HG02885 (cell line): ENCODE measurements at regions not wholly inside any gene's neighbourhood (a gene's known extent, or its start where the extent isn't known, plus 50 kb on each side); places are given as distances from the start of the nearest gene placed in this dataset.
"Not testable (repeated sequence)": the region's sequence is repeated elsewhere in the genome, so short reads cannot be mapped to it uniquely, and the experiment has no call there.

Experiments used
- ATAC-seq: cut with Tn5 transposase; IDR thresholded peaks from one replicate; pipeline ENCODE4 v1.9.1; 2021; ENCODE audit warnings: mild to moderate bottlenecking; ENCODE audit not compliant: unreplicated experiment, poor library complexity

GRCh38 chr3:127520993-127521392, 69.5 kb downstream of the TPRA1 start:
- no peak for ATAC-seq

DNA sequence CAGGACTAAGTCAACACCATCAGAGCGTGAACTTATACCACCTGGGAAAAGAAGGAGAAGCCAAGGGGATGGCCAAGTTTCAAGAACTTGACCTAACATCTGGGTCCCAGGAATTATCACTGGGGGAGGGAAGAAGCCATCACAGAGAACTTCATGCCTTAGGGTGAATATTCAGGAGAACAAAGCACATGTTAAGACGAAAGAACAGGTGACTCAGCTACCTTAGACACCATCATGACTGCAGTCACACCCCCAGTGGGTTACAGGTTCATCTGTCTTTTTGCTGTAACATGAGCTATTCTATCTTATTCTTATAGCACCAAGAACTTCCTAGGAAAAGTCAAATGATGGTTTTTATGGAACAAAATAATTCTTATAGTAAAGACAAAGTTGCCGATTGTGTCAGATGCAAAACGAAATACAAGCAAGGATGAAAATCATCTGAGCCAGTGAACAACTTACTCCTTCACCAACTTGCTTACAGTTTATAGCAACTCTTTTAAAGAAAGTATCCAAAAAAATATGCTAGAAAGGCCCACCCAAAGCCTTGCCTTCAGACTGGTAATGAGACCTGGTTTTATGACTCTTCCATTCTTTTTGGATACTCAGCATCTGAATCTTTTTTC, 72.0 kb downstream of the TPRA1 start:
- ATAC-seq, result no peak

DNA sequence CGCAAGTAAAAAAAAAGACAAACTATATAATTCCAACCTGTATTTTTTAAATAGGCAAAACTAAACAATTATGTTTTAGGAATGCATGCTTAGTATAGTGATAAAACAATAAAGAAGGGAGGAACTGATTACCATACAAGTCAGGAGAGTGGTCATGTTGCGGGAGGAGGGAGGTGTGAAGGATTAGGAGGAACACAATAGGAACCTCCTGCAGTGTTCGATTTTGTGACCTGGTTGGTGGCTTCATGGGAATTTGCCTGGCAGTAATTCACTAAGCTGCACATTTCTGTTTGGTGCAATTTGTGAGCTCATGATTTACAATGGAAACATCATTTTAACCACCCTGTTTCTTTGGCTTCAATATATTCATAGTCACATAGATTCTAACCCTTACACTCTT, 78.3 kb downstream of the TPRA1 start:
- ATAC-seq, result no peak

GRCh38 chr3:127501177-127501576, 89.4 kb downstream of the TPRA1 start:
- no peak for ATAC-seq

DNA sequence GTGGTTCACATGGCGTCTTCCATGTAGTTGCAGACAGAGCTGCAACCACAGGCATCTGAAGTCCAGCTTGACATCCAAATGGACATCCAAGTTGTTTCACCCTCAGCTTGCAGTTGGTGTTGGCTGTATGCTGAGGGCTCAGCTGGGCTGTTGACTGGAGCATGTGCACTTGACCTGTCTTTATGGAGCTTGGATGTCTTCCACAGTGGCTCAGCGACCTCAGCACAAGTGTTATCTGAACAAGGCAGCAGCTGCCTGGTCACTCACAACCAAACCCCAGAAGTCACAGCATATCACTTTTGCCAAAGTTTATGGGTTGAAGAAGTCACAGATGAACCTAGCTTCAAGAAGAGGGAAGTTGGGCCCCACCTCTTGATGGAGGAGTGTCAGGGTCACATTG, 92.9 kb downstream of the TPRA1 start:
- ATAC-seq, result no peak

DNA sequence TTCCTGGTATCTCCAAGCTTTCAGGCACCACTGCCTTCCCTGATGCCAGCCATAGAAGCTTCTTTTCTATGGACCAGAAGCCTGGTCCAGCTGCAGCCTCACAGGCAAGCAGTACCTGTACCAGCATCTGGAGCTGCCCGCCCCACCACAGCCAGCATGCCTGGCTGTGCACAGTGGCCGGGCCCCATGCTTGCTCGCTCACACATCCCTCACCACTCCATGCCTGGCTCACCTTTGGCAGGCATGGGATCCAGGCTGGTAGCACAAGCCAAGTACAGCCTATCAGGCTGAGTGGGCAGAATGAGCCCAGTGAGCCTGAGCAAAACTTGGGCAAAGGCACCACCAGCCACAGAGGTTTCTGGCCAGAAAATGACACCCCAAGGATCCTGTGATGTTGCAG, 93.4 kb downstream of the TPRA1 start:
- no peak for ATAC-seq

DNA sequence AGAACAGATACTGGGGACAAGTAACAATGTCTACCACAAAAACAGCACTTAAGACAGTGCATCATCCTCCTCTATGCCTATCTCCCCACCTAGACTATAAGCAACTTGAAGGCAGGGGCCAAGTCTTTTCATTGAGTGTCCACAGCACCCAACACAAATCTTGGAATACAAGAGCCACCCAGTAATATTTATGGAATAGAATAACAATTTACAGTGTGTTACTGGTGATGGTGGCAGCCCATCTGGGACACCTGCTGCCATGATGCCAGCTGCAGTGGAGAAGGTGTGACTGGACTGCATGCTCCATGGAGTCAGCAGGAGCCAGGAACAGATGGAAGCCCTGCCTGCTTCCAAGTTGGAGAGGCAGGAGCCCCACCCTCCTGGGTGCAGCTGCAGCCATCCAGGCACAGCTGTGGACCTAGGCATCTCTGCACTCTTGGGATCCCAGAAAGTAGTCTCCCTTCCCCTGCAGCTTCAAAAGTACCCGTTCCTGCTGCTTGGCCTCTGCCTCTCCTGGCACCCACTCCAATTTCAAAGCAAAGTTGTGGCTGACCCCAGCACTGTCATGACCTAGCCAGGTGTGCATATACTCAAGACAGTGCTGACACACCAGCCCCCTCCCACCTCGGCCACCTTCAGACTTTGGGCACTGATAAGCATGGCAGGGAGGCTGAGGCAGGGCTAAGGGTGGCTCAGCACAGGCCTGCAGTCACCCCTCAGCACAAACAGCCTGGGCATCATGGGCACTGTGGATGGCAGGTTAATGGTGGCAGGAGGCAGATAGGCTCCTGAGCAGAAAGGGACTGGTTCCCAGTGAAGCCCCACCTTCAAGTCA, 94.5 kb downstream of the TPRA1 start:
- ATAC-seq, result no peak

DNA sequence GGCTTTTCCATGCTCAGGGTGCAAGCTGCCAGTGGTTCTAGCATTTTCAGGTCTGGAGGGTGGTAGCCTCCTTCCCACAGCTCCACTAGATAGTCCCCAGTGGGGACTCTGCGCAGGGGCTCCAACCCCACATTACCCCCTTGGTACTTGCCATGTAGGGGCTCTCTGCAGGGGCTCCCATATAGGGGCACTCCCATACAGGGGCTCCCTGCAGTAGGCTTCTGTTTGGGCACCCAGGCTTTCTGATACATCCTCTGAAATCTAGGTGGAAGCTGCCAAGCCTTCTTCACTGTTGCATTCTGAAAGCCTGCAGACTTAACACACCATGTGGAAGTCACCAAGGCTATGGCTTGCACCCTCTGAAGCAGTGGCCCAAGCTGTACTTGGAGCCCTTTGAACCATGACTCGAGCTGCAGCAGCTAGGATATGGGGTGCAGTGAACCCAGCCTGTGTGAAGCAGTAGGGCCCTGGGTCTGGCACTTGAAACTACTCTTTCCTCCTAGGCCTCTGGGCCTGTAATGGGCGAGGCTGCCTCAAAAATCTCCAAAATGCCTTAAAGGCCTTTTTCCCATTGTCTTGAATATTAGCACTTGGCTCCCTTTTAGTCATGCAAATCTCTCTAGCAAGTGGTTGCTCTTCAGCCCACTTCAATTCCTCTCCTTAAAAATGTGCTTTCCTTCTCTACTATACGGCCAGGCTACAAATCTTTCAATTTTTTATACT, 96.4 kb downstream of the TPRA1 start:
- no peak for ATAC-seq

DNA sequence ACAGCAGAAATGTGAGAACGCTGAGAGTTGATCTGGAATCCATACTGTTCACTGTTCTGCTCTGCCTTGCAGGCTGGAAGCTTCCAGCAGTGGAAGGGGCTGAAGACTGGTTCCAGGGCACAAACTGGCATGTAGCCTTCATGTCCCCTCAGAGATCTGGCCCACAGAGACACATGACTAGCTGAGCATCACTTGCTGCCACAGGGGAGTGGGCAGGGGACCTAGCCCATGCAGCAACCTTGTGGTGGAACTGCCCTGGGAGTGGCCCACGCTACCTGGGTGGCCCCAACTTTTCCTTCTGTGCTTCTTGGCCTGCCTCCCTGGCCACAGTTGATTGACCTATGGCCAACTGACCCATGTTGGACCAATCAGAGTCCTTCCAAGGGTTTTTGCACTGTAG, 98.1 kb downstream of the TPRA1 start:
- ATAC-seq, result no peak

- no peak for ATAC-seq
Observed at GRCh38 chr3:127491909-127492308, 98.6 kb downstream of the TPRA1 start.

GRCh38 chr3:127491323-127491722, 99.2 kb downstream of the TPRA1 start:
- ATAC-seq, result no peak

DNA sequence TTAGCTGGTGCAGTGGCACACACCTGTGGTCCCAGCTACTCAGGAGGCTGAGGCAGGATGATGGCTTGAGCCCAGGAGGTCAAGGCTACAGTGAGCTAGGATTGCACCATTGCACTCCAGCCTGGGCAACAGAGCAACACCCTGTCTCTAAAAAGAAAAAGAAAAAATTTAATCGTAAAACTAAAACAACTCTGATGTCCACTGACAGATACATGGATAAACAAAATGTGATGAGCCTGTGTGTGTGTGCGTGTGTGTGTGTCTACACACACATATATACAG, 99.6 kb downstream of the TPRA1 start:
- not testable (repeated sequence) for ATAC-seq

- ATAC-seq, result no peak
Observed at GRCh38 chr3:127490271-127491023, 100.1 kb downstream of the TPRA1 start.

GRCh38 chr3:127489357-127489756, 101.2 kb downstream of the TPRA1 start:
- no peak for ATAC-seq

- no peak for ATAC-seq
Observed at GRCh38 chr3:127488740-127489139, 101.8 kb downstream of the TPRA1 start.

- no peak for ATAC-seq
Observed at GRCh38 chr3:127488141-127488672, 102.3 kb downstream of the TPRA1 start.

DNA sequence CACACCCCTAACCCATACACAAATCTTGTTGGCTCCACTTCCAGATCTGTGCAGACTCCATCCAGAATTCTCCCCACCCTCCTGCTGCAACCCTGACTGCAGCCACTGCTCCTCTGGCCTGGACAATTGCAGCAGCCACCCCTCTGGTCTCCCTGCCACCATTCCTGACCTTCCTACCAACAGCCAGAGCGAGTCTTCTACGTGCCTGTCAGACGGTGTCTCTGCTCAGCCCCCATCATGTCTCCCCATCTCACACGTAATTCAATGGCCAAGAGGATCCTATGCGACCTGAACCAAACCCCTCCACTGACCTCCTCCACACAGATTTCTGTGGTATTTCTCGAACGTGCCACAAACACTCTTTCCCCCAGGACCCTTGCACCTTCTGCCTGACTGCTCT, 103.3 kb downstream of the TPRA1 start:
- no peak for ATAC-seq

DNA sequence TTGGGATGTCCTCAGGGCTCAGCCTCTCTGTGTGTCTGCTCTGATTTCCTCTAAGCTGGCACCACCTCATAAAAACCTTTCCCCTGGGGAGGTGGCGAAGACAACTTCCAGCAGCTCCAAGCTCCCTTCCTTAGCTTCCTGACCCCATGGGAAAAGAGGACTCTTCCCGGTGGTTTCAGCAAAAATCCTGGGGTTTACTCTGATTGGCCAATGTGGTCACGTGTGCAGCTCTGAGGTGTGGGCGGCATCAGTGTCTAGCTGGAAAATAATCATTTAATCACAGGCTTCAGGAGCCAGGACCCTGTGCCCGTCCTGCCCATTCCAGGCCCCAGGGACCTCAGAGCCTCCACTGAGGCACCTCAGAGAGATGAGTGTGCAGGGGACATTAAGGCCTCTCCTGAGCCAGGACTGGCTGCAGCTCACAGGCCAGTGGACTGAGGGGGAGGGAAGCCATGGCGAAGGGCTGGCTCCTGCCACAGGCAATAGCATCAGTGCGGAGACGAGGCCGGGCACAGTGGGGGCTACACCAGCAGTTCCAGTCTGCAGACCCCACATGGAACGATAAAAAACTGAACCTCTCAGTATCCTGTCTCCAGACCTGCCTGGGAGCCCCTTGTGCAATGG, 104.1 kb downstream of the TPRA1 start:
- no peak for ATAC-seq

GRCh38 chr3:127485396-127486170, 105.0 kb downstream of the TPRA1 start:
- no peak for ATAC-seq
